ENCODE measurements at regions not wholly inside any gene's neighbourhood (a gene's known extent, or its start where the extent isn't known, plus 50 kb on each side); places are given as distances from the start of the nearest gene placed in this dataset.

- TF ChIP-seq, protein P1, sequence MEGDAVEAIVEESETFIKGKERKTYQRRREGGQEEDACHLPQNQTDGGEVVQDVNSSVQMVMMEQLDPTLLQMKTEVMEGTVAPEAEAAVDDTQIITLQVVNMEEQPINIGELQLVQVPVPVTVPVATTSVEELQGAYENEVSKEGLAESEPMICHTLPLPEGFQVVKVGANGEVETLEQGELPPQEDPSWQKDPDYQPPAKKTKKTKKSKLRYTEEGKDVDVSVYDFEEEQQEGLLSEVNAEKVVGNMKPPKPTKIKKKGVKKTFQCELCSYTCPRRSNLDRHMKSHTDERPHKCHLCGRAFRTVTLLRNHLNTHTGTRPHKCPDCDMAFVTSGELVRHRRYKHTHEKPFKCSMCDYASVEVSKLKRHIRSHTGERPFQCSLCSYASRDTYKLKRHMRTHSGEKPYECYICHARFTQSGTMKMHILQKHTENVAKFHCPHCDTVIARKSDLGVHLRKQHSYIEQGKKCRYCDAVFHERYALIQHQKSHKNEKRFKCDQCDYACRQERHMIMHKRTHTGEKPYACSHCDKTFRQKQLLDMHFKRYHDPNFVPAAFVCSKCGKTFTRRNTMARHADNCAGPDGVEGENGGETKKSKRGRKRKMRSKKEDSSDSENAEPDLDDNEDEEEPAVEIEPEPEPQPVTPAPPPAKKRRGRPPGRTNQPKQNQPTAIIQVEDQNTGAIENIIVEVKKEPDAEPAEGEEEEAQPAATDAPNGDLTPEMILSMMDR (IDR thresholded peaks at IDR 0.05): no peak
- no peak for TF ChIP-seq POLR2AphosphoS5 (IDR thresholded peaks at IDR 0.05; ENCODE audit: insufficient read depth in 1 of 2, low read depth in 1 of 2)
Observed at GRCh38 chr10:123608047-123608446, 58.1 kb upstream of the GPR26 start.

All from vagina (tissue), 2 donors.